H1 (cell line): ENCODE measurements at regions not wholly inside any gene's neighbourhood (a gene's known extent, or its start where the extent isn't known, plus 50 kb on each side); places are given as distances from the start of the nearest gene placed in this dataset.

ENCODE experiments used
- CTCF ChIA-PET: fragments of 300-600 bp; sonication (Branson Sonifier 250); formaldehyde crosslinking; loops from one replicate; lab custom pipeline; 2021; ENCODE audit not compliant: partially characterized antibody; lab: Charles Lee
- POLR2A ChIA-PET: fragments of 300-600 bp; sonication (Branson Sonifier 250); formaldehyde crosslinking; loops from one replicate; lab custom pipeline; 2021; ENCODE audit warnings: inconsistent platforms; ENCODE audit not compliant: partially characterized antibody; lab: Charles Lee
- DNase-seq, 2 experiments: peaks; one replicate each; pipeline versions ENCODE4 v3.0.0 to v3.0.0-alpha.2; 2010 to 2022; ENCODE audit warnings: low spot score in 2 of 2, low read depth in 1 of 2, mixed read lengths in 1 of 2
- FAIRE-seq: peaks from 2 replicates; lab custom pipeline; 2011; peaks lifted over from hg19 to GRCh38; lab: Jason Lieb, UNC
- H2AFZ ChIP-seq: 2 replicates; pipeline ENCODE4 v1.8.1; 2012; ENCODE audit warnings: low read length, inconsistent platforms
- H2AK5ac ChIP-seq: 2 replicates; pipeline ENCODE4 v1.6.1; 2013; ENCODE audit warnings: low read depth, low read length
- H2BK120ac ChIP-seq: replicated peaks from 2 replicates; pipeline ENCODE3; 2013; ENCODE audit warnings: low read depth, low read length, inconsistent platforms
- H2BK12ac ChIP-seq: 2 replicates; pipeline ENCODE4 v1.6.1; 2013; ENCODE audit warnings: low read depth, low read length
- H2BK15ac ChIP-seq: 2 replicates; pipeline ENCODE4 v1.6.1; 2013; ENCODE audit warnings: low read length
- H2BK20ac ChIP-seq: 2 replicates; pipeline ENCODE4 v1.6.1; 2013; ENCODE audit warnings: low read length
- H2BK5ac ChIP-seq: 2 replicates; pipeline ENCODE4 v1.6.1; 2013; ENCODE audit warnings: low read depth, low read length
- H3K14ac ChIP-seq: 2 replicates; pipeline ENCODE4 v1.6.1; 2013; ENCODE audit warnings: inconsistent platforms; ENCODE audit not compliant: insufficient read length
- H3K18ac ChIP-seq: 2 replicates; pipeline ENCODE4 v1.6.1; 2013; ENCODE audit warnings: low read length; ENCODE audit errors: extremely low read depth
- H3K23ac ChIP-seq: 2 replicates; pipeline ENCODE4 v1.6.1; 2013; ENCODE audit warnings: inconsistent platforms; ENCODE audit not compliant: insufficient read length
- H3K23me2 ChIP-seq: 2 replicates; pipeline ENCODE4 v1.6.1; 2013; ENCODE audit warnings: low read depth, low read length
- H3K27ac ChIP-seq: 2 replicates; pipeline ENCODE4 v1.6.1; 2011; ENCODE audit warnings: low read depth, low read length, inconsistent platforms
- H3K27me3 ChIP-seq, 4 experiments: replicated peaks in 1 of 4; 1 replicate in 1 of 4; 2 replicates in 3 of 4; pipeline versions ENCODE4 v1.6.1 to v1.8.1; 2011 to 2013; ENCODE audit warnings: low read length in 3 of 4, mild to moderate bottlenecking in 3 of 4, inconsistent platforms in 2 of 4, mixed read lengths in 2 of 4, moderate library complexity in 1 of 4; ENCODE audit not compliant: control insufficient read depth in 3 of 4, insufficient read depth in 3 of 4; ENCODE audit errors: extremely low read depth in 1 of 4
- H3K36me3 ChIP-seq, 4 experiments: 2 replicates each; pipeline versions ENCODE4 v1.6.1 to v1.8.1; 2011 to 2013; ENCODE audit warnings: mild to moderate bottlenecking in 4 of 4, low read length in 3 of 4, moderate library complexity in 2 of 4, control low read depth in 1 of 4, inconsistent platforms in 1 of 4; ENCODE audit not compliant: insufficient read depth in 4 of 4, control insufficient read depth in 2 of 4
- H3K4ac ChIP-seq: replicated peaks from 2 replicates; pipeline ENCODE3; 2013; ENCODE audit warnings: low read length, low read depth, mixed read lengths, inconsistent platforms; ENCODE audit not compliant: insufficient read length
- H3K4me1 ChIP-seq, 4 experiments: replicated peaks in 1 of 4; 1 replicate in 1 of 4; 2 replicates in 3 of 4; pipeline versions ENCODE4 v1.6.1 to v1.8.1; 2011 to 2013; ENCODE audit warnings: low read length in 3 of 4, inconsistent platforms in 2 of 4, mixed read lengths in 1 of 4; ENCODE audit not compliant: insufficient read depth in 4 of 4, control insufficient read depth in 3 of 4
- H3K4me2 ChIP-seq, 2 experiments: 2 replicates each; pipeline versions ENCODE4 v1.6.1 to v1.8.1; 2011 to 2013; ENCODE audit warnings: low read depth in 2 of 2, low read length in 2 of 2, control low read depth in 1 of 2, inconsistent platforms in 1 of 2, mild to moderate bottlenecking in 1 of 2; ENCODE audit not compliant: insufficient read depth in 1 of 2
- H3K4me3 ChIP-seq, 4 experiments: fragments of 200-600, 300-600 bp in 1 of 4; sonication (generic), shearing (Covaris generic), sonication (Bioruptor Twin) in 1 of 4; 2 replicates each; pipeline versions ENCODE4 v1.5.1 to v1.8.1; 2011 to 2016; ENCODE audit warnings: low read length in 4 of 4, low read depth in 3 of 4, control low read depth in 2 of 4, inconsistent platforms in 2 of 4, mild to moderate bottlenecking in 2 of 4, mixed read lengths in 1 of 4, moderate library complexity in 1 of 4; ENCODE audit not compliant: insufficient read depth in 2 of 4; ENCODE audit errors: extremely low read depth in 1 of 4
- H3K56ac ChIP-seq: replicated peaks from 2 replicates; pipeline ENCODE3; 2013; ENCODE audit warnings: low read depth, mild to moderate bottlenecking, mixed read lengths, low read length, inconsistent platforms; ENCODE audit not compliant: insufficient read length
- H3K79me1 ChIP-seq: 2 replicates; pipeline ENCODE4 v1.6.1; 2013; ENCODE audit warnings: low read depth, low read length, control low read depth
- H3K79me2 ChIP-seq, 2 experiments: 2 replicates each; pipeline versions ENCODE4 v1.6.1 to v1.8.1; 2012 to 2013; ENCODE audit warnings: low read length in 2 of 2, mild to moderate bottlenecking in 2 of 2, inconsistent platforms in 1 of 2; ENCODE audit not compliant: insufficient read depth in 2 of 2, control insufficient read depth in 1 of 2
- H3K9ac ChIP-seq, 4 experiments: replicated peaks in 1 of 4; 1 replicate in 1 of 4; 2 replicates in 3 of 4; pipeline versions ENCODE4 v1.6.1 to v1.8.1; 2011 to 2013; ENCODE audit warnings: low read depth in 3 of 4, low read length in 3 of 4, control low read depth in 2 of 4, mild to moderate bottlenecking in 2 of 4, moderate library complexity in 2 of 4, inconsistent platforms in 1 of 4; ENCODE audit errors: extremely low read depth in 1 of 4
- H3K9me3 ChIP-seq, 2 experiments: 2 replicates each; pipeline versions ENCODE4 v1.6.1 to v1.8.1; 2012 to 2013; ENCODE audit warnings: mild to moderate bottlenecking in 2 of 2, moderate library complexity in 2 of 2, control low read depth in 1 of 2, inconsistent platforms in 1 of 2, low read depth in 1 of 2, low read length in 1 of 2, mixed read lengths in 1 of 2; ENCODE audit not compliant: insufficient read depth in 2 of 2
- H4K20me1 ChIP-seq, 2 experiments: replicated peaks in 1 of 2; 2 replicates each; pipeline versions ENCODE3 to v1.8.1; 2011 to 2013; ENCODE audit warnings: inconsistent platforms in 2 of 2, low read length in 2 of 2, mild to moderate bottlenecking in 1 of 2; ENCODE audit not compliant: insufficient read depth in 2 of 2, control insufficient read depth in 1 of 2
- H4K5ac ChIP-seq: 2 replicates; pipeline ENCODE4 v1.6.1; 2013; ENCODE audit warnings: low read length, low read depth, mixed read lengths, inconsistent platforms; ENCODE audit not compliant: insufficient read length
- H4K8ac ChIP-seq: 2 replicates; pipeline ENCODE4 v1.8.0; 2013; ENCODE audit warnings: mild to moderate bottlenecking, moderate library complexity, low read length, inconsistent platforms; ENCODE audit not compliant: insufficient read depth; ENCODE audit errors: extremely low read depth
- H4K91ac ChIP-seq: replicated peaks from 2 replicates; pipeline ENCODE3; 2013; ENCODE audit warnings: low read length, mixed read lengths, inconsistent platforms; ENCODE audit not compliant: insufficient read length
- ASH2L ChIP-seq: fragments of 200-600, 300-600 bp; sonication (generic); IDR thresholded peaks from one replicate; pipeline ENCODE4 v1.7.1; 2017; ENCODE audit warnings: low read length
- HDAC6 ChIP-seq: IDR thresholded peaks from one replicate; pipeline ENCODE4 v1.7.1; 2012; ENCODE audit warnings: low read depth, mild to moderate bottlenecking, inconsistent platforms, low read length, moderate library complexity
- WGBS, 2 experiments: shearing (Covaris generic) in 1 of 2; methylation state at CpG; one replicate each; pipeline versions ENCODE4 v1.1.6 to v1.1.7; 2013 to 2015; ENCODE audit warnings: low lambda C conversion rate in 2 of 2, mixed read lengths in 2 of 2, inconsistent platforms in 1 of 2, low coverage in 1 of 2, missing lambda C conversion rate in 1 of 2; ENCODE audit not compliant: insufficient replicate concordance in 2 of 2, insufficient coverage in 1 of 2, insufficient read length in 1 of 2; ENCODE audit errors: extremely low coverage in 1 of 2, missing lambda C conversion rate in 1 of 2; 5-methylcytosine and 5-hydroxymethylcytosine counted together

DNA sequence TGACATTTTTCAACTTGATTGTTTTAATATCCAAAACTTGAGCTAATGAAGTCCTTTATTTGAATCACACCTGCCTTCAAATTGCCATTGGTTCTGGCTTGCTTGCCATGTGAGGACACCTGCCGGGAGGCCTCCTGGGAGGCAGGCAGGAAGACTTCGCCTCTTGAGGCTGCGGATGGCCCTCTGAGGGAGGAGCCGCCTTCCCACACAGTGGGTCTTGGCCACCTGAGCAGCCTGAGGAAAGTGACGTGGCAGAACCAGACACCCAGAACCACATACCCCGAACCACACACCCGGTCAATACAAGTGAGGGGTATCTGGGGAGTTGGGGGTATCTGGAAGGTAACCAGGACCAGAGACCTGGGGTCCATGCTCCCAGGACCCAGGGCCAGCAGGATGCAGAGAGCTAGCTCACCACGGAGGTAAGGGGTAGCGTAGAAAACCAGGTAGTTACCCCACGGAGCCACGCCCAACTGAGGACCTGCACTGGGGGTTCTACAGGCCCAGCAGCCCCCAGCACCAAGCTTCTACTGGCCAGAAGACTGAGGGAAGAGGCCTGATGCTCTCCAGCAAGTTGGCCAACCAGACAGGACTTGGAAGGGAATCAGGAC is 300.5 kb downstream of the TCERG1L start:
- Histone ChIP-seq H2BK120ac (no peak overlapping the region), H3K4ac (no peak overlapping the region), H3K4me1 (no peaks in the 10 kb centered on the region), H3K18ac (no peak overlapping the region), H3K27ac (no peak overlapping the region), H4K91ac (no peak overlapping the region), H2BK15ac (peak overlapping the region; percentile 88; the same call in 1 of the 2 replicates), H2BK12ac (peak overlapping the region; percentile 68; the same call in 1 of the 2 replicates), H3K23ac (no peak overlapping the region), H3K9ac (no peak overlapping the region), H3K14ac (no peak overlapping the region), H3K56ac (no peak overlapping the region), H3K27me3 (0 out of 7 replicates have a peak, but pooled peaks cover 0 to 2% (median 0%) of the 10 kb centered on the region in 4 experiments), H4K5ac (no peak overlapping the region), H2AK5ac (peak overlapping the region; percentile 39; the same call in 1 of the 2 replicates), H4K20me1 (no peaks in the 10 kb centered on the region), H3K36me3 (no peaks in the 10 kb centered on the region), H3K9me3 (no peaks in the 10 kb centered on the region; a peak in 1 of 4 replicates), H2AFZ (no peak overlapping the region), H3K79me1 (no peaks in the 10 kb centered on the region), H3K79me2 (no peaks in the 10 kb centered on the region), H3K4me2 (no peak overlapping the region), H3K4me3 (no peak overlapping the region), H3K23me2 (no peaks in the 10 kb centered on the region), H2BK20ac (0 out of 2 replicates have a peak overlapping the region, but pooled peaks have one; percentile 18), H4K8ac (no peak overlapping the region; the same call in 1 of the 2 replicates), H2BK5ac (no peak overlapping the region)
- no peak for DNase-seq
- ChIA-PET CTCF (no interaction called here), POLR2A (no interaction called here)
- 96% methylated on average over 11 of the region's 11 CpGs; no CpG with 5 or more reads in 1 of the 2 experiments for WGBS, 2 experiments
- no peak for FAIRE-seq
- TF ChIP-seq ASH2L: no peak
- no peak for TF ChIP-seq HDAC6
